ENCODE measurements at regions not wholly inside any gene's neighbourhood (a gene's known extent, or its start where the extent isn't known, plus 50 kb on each side); places are given as distances from the start of the nearest gene placed in this dataset.

GRCh38 chr4:8763966-8764901 is 107.4 kb downstream of the HMX1 start:
- intact Hi-C loops (cut with DNase I; ENCODE audit: low total_unique reads): no loop called here
- Histone ChIP-seq H3K36me3 (no peaks in the 10 kb centered on the region), H3K4me3 (no peak overlapping the region), H3K4me1 (no peaks in the 10 kb centered on the region), H3K27me3 (peaks cover 0 to 28% of the 10 kb centered on the region in 2 donors), H3K9me3 (no peaks in the 10 kb centered on the region), H3K27ac (no peak overlapping the region)
- DNase-seq (ENCODE audit: low spot score in 2 of 2): peak in 1 of 2 donors; percentile 47
- TF ChIP-seq POLR2AphosphoS5 (IDR thresholded peaks at IDR 0.05) (no peak), CTCF (IDR thresholded peaks at IDR 0.05) (no peak), POLR2A (IDR thresholded peaks at IDR 0.05) (no peak)

- no peaks in the 10 kb centered on the region for H3K4me1 ChIP-seq
- no peaks in the 10 kb centered on the region for H3K9me3 ChIP-seq
- intact Hi-C loops (cut with DNase I; ENCODE audit: low total_unique reads): no loop called here
- TF ChIP-seq POLR2A (IDR thresholded peaks at IDR 0.05) (no peak), CTCF (IDR thresholded peaks at IDR 0.05) (no peak), POLR2AphosphoS5 (IDR thresholded peaks at IDR 0.05) (no peak)
- peaks cover 0 to 28% of the 10 kb centered on the region in 2 donors for H3K27me3 ChIP-seq
- H3K36me3 ChIP-seq: no peaks in the 10 kb centered on the region
- H3K27ac ChIP-seq: no peak overlapping the region
- no peak overlapping the region for H3K4me3 ChIP-seq
- DNase-seq (ENCODE audit: low spot score in 2 of 2): peak in 1 of 2 donors; percentile 39
These were observed 108.5 kb downstream of the HMX1 start for GRCh38 chr4:8762951-8763735.

- Histone ChIP-seq H3K9me3 (no peaks in the 10 kb centered on the region), H3K36me3 (no peaks in the 10 kb centered on the region), H3K4me1 (no peaks in the 10 kb centered on the region), H3K4me3 (no peak overlapping the region), H3K27me3 (peaks cover 0 to 28% of the 10 kb centered on the region in 2 donors), H3K27ac (no peak overlapping the region)
- no peak for TF ChIP-seq CTCF (IDR thresholded peaks at IDR 0.05)
- TF ChIP-seq POLR2AphosphoS5 (IDR thresholded peaks at IDR 0.05): no peak
- no peak for TF ChIP-seq POLR2A (IDR thresholded peaks at IDR 0.05)
- intact Hi-C loops (cut with DNase I; ENCODE audit: low total_unique reads): no loop called here
- peak in 1 of 2 donors; percentile 22 for DNase-seq (ENCODE audit: low spot score in 2 of 2)
These were observed 109.3 kb downstream of the HMX1 start for GRCh38 chr4:8762356-8762755.

- no peak overlapping the region for H3K4me3 ChIP-seq
- intact Hi-C loops (cut with DNase I; ENCODE audit: low total_unique reads): no loop called here
- peak in 1 of 2 donors; percentile 27 for DNase-seq (ENCODE audit: low spot score in 2 of 2)
- no peaks in the 10 kb centered on the region for H3K4me1 ChIP-seq
- no peak overlapping the region for H3K27ac ChIP-seq
- H3K9me3 ChIP-seq: no peaks in the 10 kb centered on the region
- peaks cover 0 to 28% of the 10 kb centered on the region in 2 donors for H3K27me3 ChIP-seq
- H3K36me3 ChIP-seq: no peaks in the 10 kb centered on the region
- TF ChIP-seq POLR2AphosphoS5 (IDR thresholded peaks at IDR 0.05): no peak
- TF ChIP-seq POLR2A (IDR thresholded peaks at IDR 0.05): no peak
- TF ChIP-seq CTCF (IDR thresholded peaks at IDR 0.05): no peak
These were observed 109.8 kb downstream of the HMX1 start for GRCh38 chr4:8761824-8762205.

All from breast epithelium (tissue), 4 donors.